H9 (cell line): ENCODE measurements at regions not wholly inside any gene's neighbourhood (a gene's known extent, or its start where the extent isn't known, plus 50 kb on each side); places are given as distances from the start of the nearest gene placed in this dataset.

Source experiments
- DNase-seq: peaks from one replicate; pipeline ENCODE4 v3.0.0-alpha.2; 2017
- H2AFZ ChIP-seq: one replicate; pipeline ENCODE4 v1.6.1; 2013; ENCODE audit warnings: mild to moderate bottlenecking, low read length, control low read depth, moderate library complexity
- H2AK5ac ChIP-seq: 2 replicates; pipeline ENCODE4 v1.6.1; 2013; ENCODE audit warnings: low read length, control low read depth, mixed read lengths; ENCODE audit not compliant: insufficient read length
- H2BK120ac ChIP-seq: one replicate; pipeline ENCODE4 v1.6.1; 2013; ENCODE audit warnings: low read depth, mild to moderate bottlenecking, low read length, control low read depth, inconsistent platforms; ENCODE audit not compliant: poor library complexity, severe bottlenecking
- H2BK12ac ChIP-seq: 2 replicates; pipeline ENCODE4 v1.6.1; 2013; ENCODE audit warnings: low read length, control low read depth, mixed read lengths, low read depth; ENCODE audit not compliant: insufficient read length
- H2BK15ac ChIP-seq: 2 replicates; pipeline ENCODE4 v1.6.1; 2013; ENCODE audit warnings: low read depth, low read length, control low read depth
- H2BK20ac ChIP-seq: one replicate; pipeline ENCODE4 v1.6.1; 2013; ENCODE audit warnings: low read depth, mild to moderate bottlenecking, low read length, control low read depth, inconsistent platforms; ENCODE audit not compliant: poor library complexity, severe bottlenecking
- H2BK5ac ChIP-seq: 2 replicates; pipeline ENCODE4 v1.6.1; 2013; ENCODE audit warnings: low read length, control low read depth, mixed read lengths; ENCODE audit not compliant: insufficient read length
- H3K14ac ChIP-seq: 2 replicates; pipeline ENCODE4 v1.6.1; 2013; ENCODE audit warnings: low read length, control low read depth; ENCODE audit not compliant: insufficient read depth
- H3K18ac ChIP-seq: 2 replicates; pipeline ENCODE4 v1.6.1; 2013; ENCODE audit warnings: low read depth, mild to moderate bottlenecking, mixed read lengths, low read length, control low read depth; ENCODE audit not compliant: insufficient read length
- H3K23ac ChIP-seq: 2 replicates; pipeline ENCODE4 v1.6.1; 2013; ENCODE audit warnings: low read length, control low read depth, mixed read lengths, low read depth; ENCODE audit not compliant: insufficient read length
- H3K23me2 ChIP-seq: 2 replicates; pipeline ENCODE4 v1.6.1; 2013; ENCODE audit warnings: low read depth, mild to moderate bottlenecking, mixed read lengths, low read length, control low read depth; ENCODE audit not compliant: insufficient read length, poor library complexity, severe bottlenecking
- H3K27ac ChIP-seq: 2 replicates; pipeline ENCODE4 v1.5.1; 2013; ENCODE audit warnings: low read length, control low read depth, mixed read lengths, low read depth; ENCODE audit not compliant: insufficient read length
- H3K27me3 ChIP-seq: 2 replicates; pipeline ENCODE4 v1.6.1; 2013; ENCODE audit warnings: low read length, control low read depth, inconsistent platforms; ENCODE audit not compliant: insufficient read depth
- H3K4ac ChIP-seq: 2 replicates; pipeline ENCODE4 v1.6.1; 2013; ENCODE audit warnings: low read depth, mild to moderate bottlenecking, control low read depth, inconsistent platforms, low read length, moderate library complexity
- H3K4me1 ChIP-seq: 2 replicates; pipeline ENCODE4 v1.6.1; 2013; ENCODE audit warnings: low read length, control low read depth, inconsistent platforms; ENCODE audit not compliant: insufficient read depth
- H3K4me2 ChIP-seq: 2 replicates; pipeline ENCODE4 v1.6.1; 2013; ENCODE audit warnings: low read length, control low read depth, mixed read lengths; ENCODE audit not compliant: insufficient read length, insufficient read depth
- H3K56ac ChIP-seq: 2 replicates; pipeline ENCODE4 v1.6.1; 2013; ENCODE audit warnings: low read depth, mild to moderate bottlenecking, mixed read lengths, low read length, control low read depth; ENCODE audit not compliant: insufficient read length
- H3K79me1 ChIP-seq: 2 replicates; pipeline ENCODE4 v1.6.1; 2013; ENCODE audit warnings: low read depth, mild to moderate bottlenecking, moderate library complexity, low read length, control low read depth, inconsistent platforms; ENCODE audit not compliant: insufficient read depth, poor library complexity, severe bottlenecking
- H3K79me2 ChIP-seq: 2 replicates; pipeline ENCODE4 v1.6.1; 2013; ENCODE audit warnings: low read length, control low read depth, inconsistent platforms; ENCODE audit not compliant: insufficient read depth
- H3K9ac ChIP-seq: 2 replicates; pipeline ENCODE4 v1.6.1; 2013; ENCODE audit warnings: low read length, control low read depth, mixed read lengths; ENCODE audit not compliant: insufficient read length; ENCODE audit errors: extremely low read depth
- H3K9me3 ChIP-seq: one replicate; pipeline ENCODE4 v1.6.1; 2013; ENCODE audit warnings: low read depth, low read length, inconsistent platforms; ENCODE audit not compliant: control insufficient read depth
- H3T11ph ChIP-seq: one replicate; pipeline ENCODE4 v1.6.1; 2013; ENCODE audit warnings: mild to moderate bottlenecking, low read length, control low read depth, inconsistent platforms
- H4K20me1 ChIP-seq: one replicate; pipeline ENCODE4 v1.6.1; 2013; ENCODE audit not compliant: control insufficient read depth, insufficient read length, insufficient read depth
- H4K5ac ChIP-seq: 2 replicates; pipeline ENCODE4 v1.6.1; 2013; ENCODE audit warnings: low read depth, mild to moderate bottlenecking, mixed read lengths, low read length, control low read depth; ENCODE audit not compliant: insufficient read length
- H4K8ac ChIP-seq: replicated peaks from 2 replicates; pipeline ENCODE4 v1.6.1; 2013; ENCODE audit warnings: low read length, control low read depth, mixed read lengths, low read depth; ENCODE audit not compliant: insufficient read length
- H4K91ac ChIP-seq: 2 replicates; pipeline ENCODE4 v1.6.1; 2013; ENCODE audit warnings: low read depth, mild to moderate bottlenecking, moderate library complexity, mixed read lengths, low read length, control low read depth; ENCODE audit not compliant: insufficient read length
- H3K27ac Mint-ChIP-seq, 3 experiments: 2 replicates in 2 of 3; 3 replicates in 1 of 3; pipeline ENCODE4 v1.8.0; 2020 to 2021; ENCODE audit warnings: mixed read lengths in 3 of 3, mild to moderate bottlenecking in 1 of 3, moderate library complexity in 1 of 3
- H3K27me3 Mint-ChIP-seq: 2 replicates; pipeline ENCODE4 v1.8.0; 2021; ENCODE audit warnings: low read depth, mild to moderate bottlenecking, moderate library complexity, mixed read lengths
- H3K36me3 Mint-ChIP-seq, 3 experiments: 2 replicates in 2 of 3; 3 replicates in 1 of 3; pipeline ENCODE4 v1.8.0; 2020 to 2021; ENCODE audit warnings: low read depth in 3 of 3, mixed read lengths in 3 of 3; ENCODE audit not compliant: insufficient read depth in 1 of 3
- H3K4me1 Mint-ChIP-seq, 2 experiments: 2 replicates each; pipeline ENCODE4 v1.8.0; 2020; ENCODE audit warnings: mixed read lengths in 2 of 2
- H3K4me3 Mint-ChIP-seq, 2 experiments: 2 replicates in 1 of 2; 3 replicates in 1 of 2; pipeline ENCODE4 v1.8.0; 2020 to 2021; ENCODE audit warnings: mild to moderate bottlenecking in 2 of 2, mixed read lengths in 2 of 2, moderate library complexity in 1 of 2
- H3K9me3 Mint-ChIP-seq, 2 experiments: 2 replicates in 1 of 2; 3 replicates in 1 of 2; pipeline ENCODE4 v1.8.0; 2020; ENCODE audit warnings: mild to moderate bottlenecking in 2 of 2, mixed read lengths in 2 of 2, moderate library complexity in 1 of 2
- CTCF ChIP-seq: fragments of 200-600 bp; sonication (generic); conservative IDR thresholded peaks from 3 replicates; pipeline ENCODE4 v1.8.0; 2021; ENCODE audit warnings: antibody characterized with exemption, mild to moderate bottlenecking
- WGBS: extraction: QIAGEN DNeasy Blood & Tissue Kit; methylation state at CpG from one replicate; pipeline ENCODE4 v1.1.7; 2013; ENCODE audit warnings: missing lambda C conversion rate, low lambda C conversion rate, mixed read lengths; ENCODE audit not compliant: insufficient read length; ENCODE audit errors: extremely low coverage; 5-methylcytosine and 5-hydroxymethylcytosine counted together

GRCh38 chr18:69123421-69123820 lies 277.3 kb upstream of the DOK6 start:
- Histone ChIP-seq H3K4me1 (no peaks in the 10 kb centered on the region), H3K18ac (no peak overlapping the region), H4K20me1 (no peaks in the 10 kb centered on the region), H2BK20ac (no peak overlapping the region), H4K5ac (no peak overlapping the region), H3K79me2 (no peaks in the 10 kb centered on the region), H3K56ac (no peak overlapping the region), H3K9me3 (no peaks in the 10 kb centered on the region), H3T11ph (no peak overlapping the region), H3K4me2 (no peak overlapping the region), H3K14ac (no peak overlapping the region), H2BK5ac (no peak overlapping the region), H4K91ac (no peak overlapping the region), H3K27me3 (no peaks in the 10 kb centered on the region), H3K27ac (no peak overlapping the region), H2BK15ac (no peak overlapping the region), H3K23me2 (no peaks in the 10 kb centered on the region), H3K23ac (no peak overlapping the region), H2AFZ (no peak overlapping the region), H3K79me1 (no peaks in the 10 kb centered on the region), H2BK12ac (no peak overlapping the region), H3K9ac (no peak overlapping the region), H2AK5ac (no peak overlapping the region), H4K8ac (no peak overlapping the region), H2BK120ac (no peak overlapping the region), H3K4ac (no peak overlapping the region)
- no peak for DNase-seq
- Mint-ChIP-seq H3K36me3 (no peaks in the 10 kb centered on the region), H3K4me3 (no peak overlapping the region), H3K4me1 (no peaks in the 10 kb centered on the region), H3K27me3 (no peaks in the 10 kb centered on the region), H3K9me3 (no peaks in the 10 kb centered on the region), H3K27ac (no peak overlapping the region)
- WGBS: no CpG with 5 or more reads among the region's 1 CpG
- no peak for TF ChIP-seq CTCF
